H9 (cell line): ENCODE measurements at regions not wholly inside any gene's neighbourhood (a gene's known extent, or its start where the extent isn't known, plus 50 kb on each side); places are given as distances from the start of the nearest gene placed in this dataset.

Source experiments
- DNase-seq: peaks from one replicate; pipeline ENCODE4 v3.0.0-alpha.2; 2017
- H2AFZ ChIP-seq: one replicate; pipeline ENCODE4 v1.6.1; 2013; ENCODE audit warnings: mild to moderate bottlenecking, low read length, control low read depth, moderate library complexity
- H2AK5ac ChIP-seq: 2 replicates; pipeline ENCODE4 v1.6.1; 2013; ENCODE audit warnings: low read length, control low read depth, mixed read lengths; ENCODE audit not compliant: insufficient read length
- H2BK120ac ChIP-seq: one replicate; pipeline ENCODE4 v1.6.1; 2013; ENCODE audit warnings: low read depth, mild to moderate bottlenecking, low read length, control low read depth, inconsistent platforms; ENCODE audit not compliant: poor library complexity, severe bottlenecking
- H2BK12ac ChIP-seq: 2 replicates; pipeline ENCODE4 v1.6.1; 2013; ENCODE audit warnings: low read length, control low read depth, mixed read lengths, low read depth; ENCODE audit not compliant: insufficient read length
- H2BK15ac ChIP-seq: 2 replicates; pipeline ENCODE4 v1.6.1; 2013; ENCODE audit warnings: low read depth, low read length, control low read depth
- H2BK20ac ChIP-seq: one replicate; pipeline ENCODE4 v1.6.1; 2013; ENCODE audit warnings: low read depth, mild to moderate bottlenecking, low read length, control low read depth, inconsistent platforms; ENCODE audit not compliant: poor library complexity, severe bottlenecking
- H2BK5ac ChIP-seq: 2 replicates; pipeline ENCODE4 v1.6.1; 2013; ENCODE audit warnings: low read length, control low read depth, mixed read lengths; ENCODE audit not compliant: insufficient read length
- H3K14ac ChIP-seq: 2 replicates; pipeline ENCODE4 v1.6.1; 2013; ENCODE audit warnings: low read length, control low read depth; ENCODE audit not compliant: insufficient read depth
- H3K18ac ChIP-seq: 2 replicates; pipeline ENCODE4 v1.6.1; 2013; ENCODE audit warnings: low read depth, mild to moderate bottlenecking, mixed read lengths, low read length, control low read depth; ENCODE audit not compliant: insufficient read length
- H3K23ac ChIP-seq: 2 replicates; pipeline ENCODE4 v1.6.1; 2013; ENCODE audit warnings: low read length, control low read depth, mixed read lengths, low read depth; ENCODE audit not compliant: insufficient read length
- H3K23me2 ChIP-seq: 2 replicates; pipeline ENCODE4 v1.6.1; 2013; ENCODE audit warnings: low read depth, mild to moderate bottlenecking, mixed read lengths, low read length, control low read depth; ENCODE audit not compliant: insufficient read length, poor library complexity, severe bottlenecking
- H3K27ac ChIP-seq: 2 replicates; pipeline ENCODE4 v1.5.1; 2013; ENCODE audit warnings: low read length, control low read depth, mixed read lengths, low read depth; ENCODE audit not compliant: insufficient read length
- H3K27me3 ChIP-seq: 2 replicates; pipeline ENCODE4 v1.6.1; 2013; ENCODE audit warnings: low read length, control low read depth, inconsistent platforms; ENCODE audit not compliant: insufficient read depth
- H3K4ac ChIP-seq: 2 replicates; pipeline ENCODE4 v1.6.1; 2013; ENCODE audit warnings: low read depth, mild to moderate bottlenecking, control low read depth, inconsistent platforms, low read length, moderate library complexity
- H3K4me1 ChIP-seq: 2 replicates; pipeline ENCODE4 v1.6.1; 2013; ENCODE audit warnings: low read length, control low read depth, inconsistent platforms; ENCODE audit not compliant: insufficient read depth
- H3K4me2 ChIP-seq: 2 replicates; pipeline ENCODE4 v1.6.1; 2013; ENCODE audit warnings: low read length, control low read depth, mixed read lengths; ENCODE audit not compliant: insufficient read length, insufficient read depth
- H3K56ac ChIP-seq: 2 replicates; pipeline ENCODE4 v1.6.1; 2013; ENCODE audit warnings: low read depth, mild to moderate bottlenecking, mixed read lengths, low read length, control low read depth; ENCODE audit not compliant: insufficient read length
- H3K79me1 ChIP-seq: 2 replicates; pipeline ENCODE4 v1.6.1; 2013; ENCODE audit warnings: low read depth, mild to moderate bottlenecking, moderate library complexity, low read length, control low read depth, inconsistent platforms; ENCODE audit not compliant: insufficient read depth, poor library complexity, severe bottlenecking
- H3K79me2 ChIP-seq: 2 replicates; pipeline ENCODE4 v1.6.1; 2013; ENCODE audit warnings: low read length, control low read depth, inconsistent platforms; ENCODE audit not compliant: insufficient read depth
- H3K9ac ChIP-seq: 2 replicates; pipeline ENCODE4 v1.6.1; 2013; ENCODE audit warnings: low read length, control low read depth, mixed read lengths; ENCODE audit not compliant: insufficient read length; ENCODE audit errors: extremely low read depth
- H3K9me3 ChIP-seq: one replicate; pipeline ENCODE4 v1.6.1; 2013; ENCODE audit warnings: low read depth, low read length, inconsistent platforms; ENCODE audit not compliant: control insufficient read depth
- H3T11ph ChIP-seq: one replicate; pipeline ENCODE4 v1.6.1; 2013; ENCODE audit warnings: mild to moderate bottlenecking, low read length, control low read depth, inconsistent platforms
- H4K20me1 ChIP-seq: one replicate; pipeline ENCODE4 v1.6.1; 2013; ENCODE audit not compliant: control insufficient read depth, insufficient read length, insufficient read depth
- H4K5ac ChIP-seq: 2 replicates; pipeline ENCODE4 v1.6.1; 2013; ENCODE audit warnings: low read depth, mild to moderate bottlenecking, mixed read lengths, low read length, control low read depth; ENCODE audit not compliant: insufficient read length
- H4K8ac ChIP-seq: replicated peaks from 2 replicates; pipeline ENCODE4 v1.6.1; 2013; ENCODE audit warnings: low read length, control low read depth, mixed read lengths, low read depth; ENCODE audit not compliant: insufficient read length
- H4K91ac ChIP-seq: 2 replicates; pipeline ENCODE4 v1.6.1; 2013; ENCODE audit warnings: low read depth, mild to moderate bottlenecking, moderate library complexity, mixed read lengths, low read length, control low read depth; ENCODE audit not compliant: insufficient read length
- H3K27ac Mint-ChIP-seq, 3 experiments: 2 replicates in 2 of 3; 3 replicates in 1 of 3; pipeline ENCODE4 v1.8.0; 2020 to 2021; ENCODE audit warnings: mixed read lengths in 3 of 3, mild to moderate bottlenecking in 1 of 3, moderate library complexity in 1 of 3
- H3K27me3 Mint-ChIP-seq: 2 replicates; pipeline ENCODE4 v1.8.0; 2021; ENCODE audit warnings: low read depth, mild to moderate bottlenecking, moderate library complexity, mixed read lengths
- H3K36me3 Mint-ChIP-seq, 3 experiments: 2 replicates in 2 of 3; 3 replicates in 1 of 3; pipeline ENCODE4 v1.8.0; 2020 to 2021; ENCODE audit warnings: low read depth in 3 of 3, mixed read lengths in 3 of 3; ENCODE audit not compliant: insufficient read depth in 1 of 3
- H3K4me1 Mint-ChIP-seq, 2 experiments: 2 replicates each; pipeline ENCODE4 v1.8.0; 2020; ENCODE audit warnings: mixed read lengths in 2 of 2
- H3K4me3 Mint-ChIP-seq, 2 experiments: 2 replicates in 1 of 2; 3 replicates in 1 of 2; pipeline ENCODE4 v1.8.0; 2020 to 2021; ENCODE audit warnings: mild to moderate bottlenecking in 2 of 2, mixed read lengths in 2 of 2, moderate library complexity in 1 of 2
- H3K9me3 Mint-ChIP-seq, 2 experiments: 2 replicates in 1 of 2; 3 replicates in 1 of 2; pipeline ENCODE4 v1.8.0; 2020; ENCODE audit warnings: mild to moderate bottlenecking in 2 of 2, mixed read lengths in 2 of 2, moderate library complexity in 1 of 2
- WGBS: extraction: QIAGEN DNeasy Blood & Tissue Kit; methylation state at CpG from one replicate; pipeline ENCODE4 v1.1.7; 2013; ENCODE audit warnings: missing lambda C conversion rate, low lambda C conversion rate, mixed read lengths; ENCODE audit not compliant: insufficient read length; ENCODE audit errors: extremely low coverage; 5-methylcytosine and 5-hydroxymethylcytosine counted together
- TF ChIP-seq, protein P1 (sequence below): fragments of 200-600 bp; sonication (generic); conservative IDR thresholded peaks from 3 replicates; pipeline ENCODE4 v1.8.0; 2021; ENCODE audit warnings: antibody characterized with exemption, mild to moderate bottlenecking

DNA sequence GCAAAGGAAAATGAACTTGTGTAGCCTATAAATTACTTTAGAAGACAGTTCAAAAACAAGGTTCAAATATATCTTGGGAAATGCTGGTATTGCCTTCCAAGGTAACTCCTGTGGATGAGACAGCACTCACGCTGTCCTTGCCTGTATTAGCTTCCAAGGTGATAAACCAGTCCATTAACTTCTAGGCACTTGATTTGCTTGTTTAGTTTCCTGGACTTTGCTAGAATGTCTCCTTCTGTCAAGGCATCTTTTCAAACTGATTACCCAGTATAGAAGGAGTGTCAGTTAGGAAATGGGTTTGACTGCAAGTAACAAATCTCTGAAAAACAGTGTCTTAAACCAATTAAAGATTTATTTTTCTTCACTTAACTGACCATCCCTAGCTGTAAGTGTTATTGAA is 103.4 kb upstream of the SLC22A23 start:
- no peaks in the 10 kb centered on the region; a peak in 1 of 5 replicates for H3K9me3 Mint-ChIP-seq
- Histone ChIP-seq H3K79me1 (no peaks in the 10 kb centered on the region), H2BK5ac (no peak overlapping the region), H3K18ac (no peak overlapping the region), H3K4ac (no peak overlapping the region), H3K9me3 (no peaks in the 10 kb centered on the region), H3K79me2 (no peaks in the 10 kb centered on the region), H4K5ac (no peak overlapping the region), H3K56ac (no peak overlapping the region), H3K27ac (no peak overlapping the region), H3T11ph (no peak overlapping the region), H3K4me1 (no peaks in the 10 kb centered on the region), H2BK12ac (no peak overlapping the region), H2AK5ac (no peak overlapping the region), H3K23me2 (no peaks in the 10 kb centered on the region), H3K14ac (no peak overlapping the region), H4K91ac (no peak overlapping the region), H2BK20ac (no peak overlapping the region), H3K4me2 (no peak overlapping the region), H4K8ac (no peak overlapping the region), H3K9ac (no peak overlapping the region), H4K20me1 (no peaks in the 10 kb centered on the region), H2BK15ac (no peak overlapping the region), H3K23ac (no peak overlapping the region), H3K27me3 (no peaks in the 10 kb centered on the region), H2BK120ac (no peak overlapping the region), H2AFZ (no peak overlapping the region)
- peaks cover 5 to 10% of the 10 kb centered on the region in 2 experiments for H3K4me1 Mint-ChIP-seq
- no peaks in the 10 kb centered on the region; a peak in 1 of 7 replicates for H3K36me3 Mint-ChIP-seq
- TF ChIP-seq, protein P1, sequence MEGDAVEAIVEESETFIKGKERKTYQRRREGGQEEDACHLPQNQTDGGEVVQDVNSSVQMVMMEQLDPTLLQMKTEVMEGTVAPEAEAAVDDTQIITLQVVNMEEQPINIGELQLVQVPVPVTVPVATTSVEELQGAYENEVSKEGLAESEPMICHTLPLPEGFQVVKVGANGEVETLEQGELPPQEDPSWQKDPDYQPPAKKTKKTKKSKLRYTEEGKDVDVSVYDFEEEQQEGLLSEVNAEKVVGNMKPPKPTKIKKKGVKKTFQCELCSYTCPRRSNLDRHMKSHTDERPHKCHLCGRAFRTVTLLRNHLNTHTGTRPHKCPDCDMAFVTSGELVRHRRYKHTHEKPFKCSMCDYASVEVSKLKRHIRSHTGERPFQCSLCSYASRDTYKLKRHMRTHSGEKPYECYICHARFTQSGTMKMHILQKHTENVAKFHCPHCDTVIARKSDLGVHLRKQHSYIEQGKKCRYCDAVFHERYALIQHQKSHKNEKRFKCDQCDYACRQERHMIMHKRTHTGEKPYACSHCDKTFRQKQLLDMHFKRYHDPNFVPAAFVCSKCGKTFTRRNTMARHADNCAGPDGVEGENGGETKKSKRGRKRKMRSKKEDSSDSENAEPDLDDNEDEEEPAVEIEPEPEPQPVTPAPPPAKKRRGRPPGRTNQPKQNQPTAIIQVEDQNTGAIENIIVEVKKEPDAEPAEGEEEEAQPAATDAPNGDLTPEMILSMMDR, result no peak
- no peak overlapping the region for H3K27ac Mint-ChIP-seq
- DNase-seq, result no peak
- WGBS, result no CpG with 5 or more reads among the region's 1 CpG
- H3K27me3 Mint-ChIP-seq, result peaks cover 8% of the 10 kb centered on the region
- no peak overlapping the region for H3K4me3 Mint-ChIP-seq
